ENCODE measurements at regions not wholly inside any gene's neighbourhood (a gene's known extent, or its start where the extent isn't known, plus 50 kb on each side); places are given as distances from the start of the nearest gene placed in this dataset.

- no peak overlapping the region for H3K27ac ChIP-seq (ENCODE audit: low read depth, low read length)
- H3K36me3 ChIP-seq (ENCODE audit: control insufficient read depth, insufficient read depth, low read length) = no peaks in the 10 kb centered on the region
- peaks cover 14% of the 10 kb centered on the region; the same call in 1 of the 2 replicates for H3K9me3 ChIP-seq (ENCODE audit: control insufficient read depth, insufficient read depth, low read length)
- H3K27me3 ChIP-seq (ENCODE audit: control insufficient read depth, insufficient read depth, low read length) = no peaks in the 10 kb centered on the region
- no peak overlapping the region for H3K9ac ChIP-seq (ENCODE audit: low read depth, low read length)
- no peak overlapping the region for H3K4me3 ChIP-seq (ENCODE audit: low read depth, low read length)
- H3K4me1 ChIP-seq (ENCODE audit: control insufficient read depth, insufficient read depth, low read length) = no peaks in the 10 kb centered on the region
Measured at GRCh38 chr17:65340401-65340800, 203.2 kb downstream of the RGS9 start.

GRCh38 chr17:65334406-65334805, 197.2 kb downstream of the RGS9 start:
- H3K9me3 ChIP-seq (ENCODE audit: control insufficient read depth, insufficient read depth, low read length) = peaks cover 6% of the 10 kb centered on the region; the same call in 1 of the 2 replicates
- H3K9ac ChIP-seq (ENCODE audit: low read depth, low read length) = no peak overlapping the region
- peaks cover 8% of the 10 kb centered on the region; the same call in 1 of the 2 replicates for H3K4me1 ChIP-seq (ENCODE audit: control insufficient read depth, insufficient read depth, low read length)
- no peaks in the 10 kb centered on the region for H3K36me3 ChIP-seq (ENCODE audit: control insufficient read depth, insufficient read depth, low read length)
- no peak overlapping the region for H3K27ac ChIP-seq (ENCODE audit: low read depth, low read length)
- no peaks in the 10 kb centered on the region for H3K27me3 ChIP-seq (ENCODE audit: control insufficient read depth, insufficient read depth, low read length)
- H3K4me3 ChIP-seq (ENCODE audit: low read depth, low read length) = no peak overlapping the region

- H3K4me3 ChIP-seq (ENCODE audit: low read depth, low read length) = no peak overlapping the region
- H3K36me3 ChIP-seq (ENCODE audit: control insufficient read depth, insufficient read depth, low read length) = no peaks in the 10 kb centered on the region
- H3K9me3 ChIP-seq (ENCODE audit: control insufficient read depth, insufficient read depth, low read length) = no peaks in the 10 kb centered on the region; the same call in 1 of the 2 replicates
- no peak overlapping the region for H3K9ac ChIP-seq (ENCODE audit: low read depth, low read length)
- H3K27me3 ChIP-seq (ENCODE audit: control insufficient read depth, insufficient read depth, low read length) = no peaks in the 10 kb centered on the region
- no peak overlapping the region for H3K27ac ChIP-seq (ENCODE audit: low read depth, low read length)
- peaks cover 8% of the 10 kb centered on the region; the same call in 1 of the 2 replicates for H3K4me1 ChIP-seq (ENCODE audit: control insufficient read depth, insufficient read depth, low read length)
Measured at GRCh38 chr17:65332779-65333178, 195.6 kb downstream of the RGS9 start.

GRCh38 chr17:65332375-65332774, 195.2 kb downstream of the RGS9 start:
- Histone ChIP-seq H3K4me1 (ENCODE audit: control insufficient read depth, insufficient read depth, low read length) (peaks cover 8% of the 10 kb centered on the region; the same call in 1 of the 2 replicates), H3K27me3 (ENCODE audit: control insufficient read depth, insufficient read depth, low read length) (no peaks in the 10 kb centered on the region), H3K36me3 (ENCODE audit: control insufficient read depth, insufficient read depth, low read length) (no peaks in the 10 kb centered on the region), H3K9me3 (ENCODE audit: control insufficient read depth, insufficient read depth, low read length) (no peaks in the 10 kb centered on the region), H3K4me3 (ENCODE audit: low read depth, low read length) (no peak overlapping the region), H3K27ac (ENCODE audit: low read depth, low read length) (no peak overlapping the region), H3K9ac (ENCODE audit: low read depth, low read length) (no peak overlapping the region)

GRCh38 chr17:65328567-65328966, 191.4 kb downstream of the RGS9 start:
- Histone ChIP-seq H3K4me3 (ENCODE audit: low read depth, low read length) (no peak overlapping the region), H3K4me1 (ENCODE audit: control insufficient read depth, insufficient read depth, low read length) (peaks cover 8% of the 10 kb centered on the region; the same call in 1 of the 2 replicates), H3K27ac (ENCODE audit: low read depth, low read length) (no peak overlapping the region), H3K27me3 (ENCODE audit: control insufficient read depth, insufficient read depth, low read length) (no peaks in the 10 kb centered on the region), H3K36me3 (ENCODE audit: control insufficient read depth, insufficient read depth, low read length) (no peaks in the 10 kb centered on the region), H3K9me3 (ENCODE audit: control insufficient read depth, insufficient read depth, low read length) (no peaks in the 10 kb centered on the region), H3K9ac (ENCODE audit: low read depth, low read length) (no peak overlapping the region)

GRCh38 chr17:65324611-65325342, 187.6 kb downstream of the RGS9 start:
- H3K9me3 ChIP-seq (ENCODE audit: control insufficient read depth, insufficient read depth, low read length) = no peaks in the 10 kb centered on the region
- no peak overlapping the region for H3K9ac ChIP-seq (ENCODE audit: low read depth, low read length)
- H3K4me3 ChIP-seq (ENCODE audit: low read depth, low read length) = no peak overlapping the region
- H3K27me3 ChIP-seq (ENCODE audit: control insufficient read depth, insufficient read depth, low read length) = no peaks in the 10 kb centered on the region
- H3K27ac ChIP-seq (ENCODE audit: low read depth, low read length) = no peak overlapping the region
- no peaks in the 10 kb centered on the region for H3K36me3 ChIP-seq (ENCODE audit: control insufficient read depth, insufficient read depth, low read length)
- no peaks in the 10 kb centered on the region for H3K4me1 ChIP-seq (ENCODE audit: control insufficient read depth, insufficient read depth, low read length)

GRCh38 chr17:65323049-65323448, 185.9 kb downstream of the RGS9 start:
- H3K36me3 ChIP-seq (ENCODE audit: control insufficient read depth, insufficient read depth, low read length) = no peaks in the 10 kb centered on the region
- no peak overlapping the region for H3K27ac ChIP-seq (ENCODE audit: low read depth, low read length)
- no peaks in the 10 kb centered on the region for H3K9me3 ChIP-seq (ENCODE audit: control insufficient read depth, insufficient read depth, low read length)
- H3K27me3 ChIP-seq (ENCODE audit: control insufficient read depth, insufficient read depth, low read length) = no peaks in the 10 kb centered on the region
- H3K4me3 ChIP-seq (ENCODE audit: low read depth, low read length) = no peak overlapping the region
- H3K4me1 ChIP-seq (ENCODE audit: control insufficient read depth, insufficient read depth, low read length) = no peaks in the 10 kb centered on the region
- no peak overlapping the region for H3K9ac ChIP-seq (ENCODE audit: low read depth, low read length)

- Histone ChIP-seq H3K27ac (ENCODE audit: low read depth, low read length) (no peak overlapping the region), H3K9me3 (ENCODE audit: control insufficient read depth, insufficient read depth, low read length) (no peaks in the 10 kb centered on the region), H3K36me3 (ENCODE audit: control insufficient read depth, insufficient read depth, low read length) (no peaks in the 10 kb centered on the region), H3K27me3 (ENCODE audit: control insufficient read depth, insufficient read depth, low read length) (no peaks in the 10 kb centered on the region), H3K9ac (ENCODE audit: low read depth, low read length) (no peak overlapping the region), H3K4me3 (ENCODE audit: low read depth, low read length) (no peak overlapping the region), H3K4me1 (ENCODE audit: control insufficient read depth, insufficient read depth, low read length) (no peaks in the 10 kb centered on the region)
Measured at GRCh38 chr17:65320820-65321219, 183.7 kb downstream of the RGS9 start.

- H3K4me1 ChIP-seq (ENCODE audit: control insufficient read depth, insufficient read depth, low read length) = 0 out of 2 replicates have a peak, but pooled peaks cover 5% of the 10 kb centered on the region
- no peaks in the 10 kb centered on the region for H3K36me3 ChIP-seq (ENCODE audit: control insufficient read depth, insufficient read depth, low read length)
Measured at GRCh38 chr17:65314212-65314611, 177.0 kb downstream of the RGS9 start.

GRCh38 chr17:65312718-65313377, 175.7 kb downstream of the RGS9 start:
- no peak overlapping the region for H3K9ac ChIP-seq (ENCODE audit: low read depth, low read length)
- H3K36me3 ChIP-seq (ENCODE audit: control insufficient read depth, insufficient read depth, low read length) = no peaks in the 10 kb centered on the region

More at GRCh38 chr17:65314212-65314611, 177.0 kb downstream of the RGS9 start:
- no peak overlapping the region for H3K27ac ChIP-seq (ENCODE audit: low read depth, low read length)
- H3K9ac ChIP-seq (ENCODE audit: low read depth, low read length) = no peak overlapping the region
- H3K27me3 ChIP-seq (ENCODE audit: control insufficient read depth, insufficient read depth, low read length) = no peaks in the 10 kb centered on the region
- no peaks in the 10 kb centered on the region for H3K9me3 ChIP-seq (ENCODE audit: control insufficient read depth, insufficient read depth, low read length)
- H3K4me3 ChIP-seq (ENCODE audit: low read depth, low read length) = no peak overlapping the region

GRCh38 chr17:65311261-65311660, 174.1 kb downstream of the RGS9 start:
- Histone ChIP-seq H3K9ac (ENCODE audit: low read depth, low read length) (no peak overlapping the region), H3K4me1 (ENCODE audit: control insufficient read depth, insufficient read depth, low read length) (0 out of 2 replicates have a peak, but pooled peaks cover 5% of the 10 kb centered on the region), H3K9me3 (ENCODE audit: control insufficient read depth, insufficient read depth, low read length) (no peaks in the 10 kb centered on the region), H3K36me3 (ENCODE audit: control insufficient read depth, insufficient read depth, low read length) (no peaks in the 10 kb centered on the region), H3K27me3 (ENCODE audit: control insufficient read depth, insufficient read depth, low read length) (no peaks in the 10 kb centered on the region), H3K27ac (ENCODE audit: low read depth, low read length) (no peak overlapping the region), H3K4me3 (ENCODE audit: low read depth, low read length) (no peak overlapping the region)

More at GRCh38 chr17:65312718-65313377, 175.7 kb downstream of the RGS9 start:
- Histone ChIP-seq H3K4me3 (ENCODE audit: low read depth, low read length) (no peak overlapping the region), H3K4me1 (ENCODE audit: control insufficient read depth, insufficient read depth, low read length) (0 out of 2 replicates have a peak, but pooled peaks cover 5% of the 10 kb centered on the region), H3K27ac (ENCODE audit: low read depth, low read length) (no peak overlapping the region), H3K27me3 (ENCODE audit: control insufficient read depth, insufficient read depth, low read length) (no peaks in the 10 kb centered on the region), H3K9me3 (ENCODE audit: control insufficient read depth, insufficient read depth, low read length) (no peaks in the 10 kb centered on the region)

All from HUES48 (cell line).